ENCODE measurements at regions not wholly inside any gene's neighbourhood (a gene's known extent, or its start where the extent isn't known, plus 50 kb on each side); places are given as distances from the start of the nearest gene placed in this dataset.

- TF ChIP-seq, protein P1, sequence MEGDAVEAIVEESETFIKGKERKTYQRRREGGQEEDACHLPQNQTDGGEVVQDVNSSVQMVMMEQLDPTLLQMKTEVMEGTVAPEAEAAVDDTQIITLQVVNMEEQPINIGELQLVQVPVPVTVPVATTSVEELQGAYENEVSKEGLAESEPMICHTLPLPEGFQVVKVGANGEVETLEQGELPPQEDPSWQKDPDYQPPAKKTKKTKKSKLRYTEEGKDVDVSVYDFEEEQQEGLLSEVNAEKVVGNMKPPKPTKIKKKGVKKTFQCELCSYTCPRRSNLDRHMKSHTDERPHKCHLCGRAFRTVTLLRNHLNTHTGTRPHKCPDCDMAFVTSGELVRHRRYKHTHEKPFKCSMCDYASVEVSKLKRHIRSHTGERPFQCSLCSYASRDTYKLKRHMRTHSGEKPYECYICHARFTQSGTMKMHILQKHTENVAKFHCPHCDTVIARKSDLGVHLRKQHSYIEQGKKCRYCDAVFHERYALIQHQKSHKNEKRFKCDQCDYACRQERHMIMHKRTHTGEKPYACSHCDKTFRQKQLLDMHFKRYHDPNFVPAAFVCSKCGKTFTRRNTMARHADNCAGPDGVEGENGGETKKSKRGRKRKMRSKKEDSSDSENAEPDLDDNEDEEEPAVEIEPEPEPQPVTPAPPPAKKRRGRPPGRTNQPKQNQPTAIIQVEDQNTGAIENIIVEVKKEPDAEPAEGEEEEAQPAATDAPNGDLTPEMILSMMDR (IDR thresholded peaks at IDR 0.05; ENCODE audit: low read depth, low read length): no peak
- TF ChIP-seq POLR2A (IDR thresholded peaks at IDR 0.05; ENCODE audit: extremely low read depth, insufficient read length): no peak
- TF ChIP-seq, protein P2, sequence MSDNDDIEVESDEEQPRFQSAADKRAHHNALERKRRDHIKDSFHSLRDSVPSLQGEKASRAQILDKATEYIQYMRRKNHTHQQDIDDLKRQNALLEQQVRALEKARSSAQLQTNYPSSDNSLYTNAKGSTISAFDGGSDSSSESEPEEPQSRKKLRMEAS (IDR thresholded peaks at IDR 0.05; ENCODE audit: low read depth, low read length): no peak
- TF ChIP-seq MYC (IDR thresholded peaks at IDR 0.05; ENCODE audit: low read depth, low read length): no peak
These were observed 477.1 kb downstream of the FSCB start for GRCh38 chr14:44029933-44030332.

All from NB4 (cell line).